ENCODE measurements at regions not wholly inside any gene's neighbourhood (a gene's known extent, or its start where the extent isn't known, plus 50 kb on each side); places are given as distances from the start of the nearest gene placed in this dataset.

- no peak for TF ChIP-seq CTCF (IDR thresholded peaks at IDR 0.05)
- TF ChIP-seq POLR2A (IDR thresholded peaks at IDR 0.05): no peak
Observed at GRCh38 chr5:57915536-57915935, 432.9 kb upstream of the ACTBL2 start.
